ENCODE measurements at regions not wholly inside any gene's neighbourhood (a gene's known extent, or its start where the extent isn't known, plus 50 kb on each side); places are given as distances from the start of the nearest gene placed in this dataset.

DNA sequence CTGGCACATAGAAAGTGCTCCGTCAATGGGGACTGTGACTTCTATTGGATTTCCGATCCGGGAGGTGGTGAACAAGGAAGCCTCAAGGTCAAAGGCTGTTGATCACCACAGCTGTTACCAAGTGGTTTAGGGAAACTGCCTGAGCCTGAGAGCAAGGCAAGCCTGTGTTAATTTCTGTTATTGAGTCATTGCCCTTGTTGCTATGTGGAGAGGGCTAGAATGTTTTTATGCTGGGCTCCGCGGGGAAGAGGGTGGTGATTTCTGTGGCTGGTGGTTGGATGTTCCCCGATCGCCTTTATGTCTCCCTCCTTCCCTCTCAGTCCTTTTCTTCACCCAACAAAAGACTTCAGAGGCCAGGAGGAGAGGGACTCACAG lies 108.5 kb upstream of the ALX4 start:
- H3K4me3 ChIP-seq = no peak overlapping the region
- no peak for DNase-seq
- intact Hi-C loops (cut with micrococcal nuclease) = no loop called here
- H3K36me3 ChIP-seq = no peaks in the 10 kb centered on the region
- H3K9me3 ChIP-seq (replicated peaks) = no peaks in the 10 kb centered on the region
- H3K4me1 ChIP-seq = no peaks in the 10 kb centered on the region
- peaks cover 5% of the 10 kb centered on the region for H3K27me3 ChIP-seq (ENCODE audit: low read depth)
- TF ChIP-seq, protein P1, sequence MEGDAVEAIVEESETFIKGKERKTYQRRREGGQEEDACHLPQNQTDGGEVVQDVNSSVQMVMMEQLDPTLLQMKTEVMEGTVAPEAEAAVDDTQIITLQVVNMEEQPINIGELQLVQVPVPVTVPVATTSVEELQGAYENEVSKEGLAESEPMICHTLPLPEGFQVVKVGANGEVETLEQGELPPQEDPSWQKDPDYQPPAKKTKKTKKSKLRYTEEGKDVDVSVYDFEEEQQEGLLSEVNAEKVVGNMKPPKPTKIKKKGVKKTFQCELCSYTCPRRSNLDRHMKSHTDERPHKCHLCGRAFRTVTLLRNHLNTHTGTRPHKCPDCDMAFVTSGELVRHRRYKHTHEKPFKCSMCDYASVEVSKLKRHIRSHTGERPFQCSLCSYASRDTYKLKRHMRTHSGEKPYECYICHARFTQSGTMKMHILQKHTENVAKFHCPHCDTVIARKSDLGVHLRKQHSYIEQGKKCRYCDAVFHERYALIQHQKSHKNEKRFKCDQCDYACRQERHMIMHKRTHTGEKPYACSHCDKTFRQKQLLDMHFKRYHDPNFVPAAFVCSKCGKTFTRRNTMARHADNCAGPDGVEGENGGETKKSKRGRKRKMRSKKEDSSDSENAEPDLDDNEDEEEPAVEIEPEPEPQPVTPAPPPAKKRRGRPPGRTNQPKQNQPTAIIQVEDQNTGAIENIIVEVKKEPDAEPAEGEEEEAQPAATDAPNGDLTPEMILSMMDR (IDR thresholded peaks at IDR 0.05; ENCODE audit: borderline replicate concordance) = no peak
- no peak overlapping the region for H3K27ac ChIP-seq (replicated peaks)

DNA sequence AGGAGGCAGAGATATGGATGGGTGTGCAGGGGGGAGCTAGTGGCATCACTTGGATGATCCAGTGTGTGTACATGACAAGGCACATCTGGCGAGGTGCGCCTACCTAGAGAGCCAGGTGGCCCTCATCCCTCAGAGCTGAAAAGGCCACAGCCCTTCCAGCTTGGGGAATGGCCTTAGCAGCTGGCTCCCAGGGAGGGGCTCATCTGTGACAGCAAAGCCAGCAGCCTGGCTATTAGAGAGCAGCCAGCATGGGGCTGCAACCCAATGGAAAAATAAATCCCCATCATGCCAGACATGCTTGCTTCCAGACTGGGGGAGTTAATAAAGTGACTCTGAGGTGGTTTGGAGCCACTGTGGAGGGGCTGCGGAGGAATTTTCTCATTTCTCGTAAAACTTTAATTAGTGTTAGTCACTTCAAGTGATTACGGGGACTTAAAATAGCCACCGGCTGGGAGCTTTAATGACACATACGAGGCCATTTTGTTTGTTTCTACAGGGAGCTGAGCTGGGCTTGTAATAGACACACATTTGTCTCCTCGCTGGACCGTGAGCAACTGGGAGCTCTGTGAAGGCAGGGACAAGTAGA lies 111.2 kb upstream of the ALX4 start:
- Histone ChIP-seq H3K27me3 (ENCODE audit: low read depth) (peaks cover 15% of the 10 kb centered on the region), H3K9me3 (replicated peaks) (no peaks in the 10 kb centered on the region), H3K4me1 (no peaks in the 10 kb centered on the region), H3K4me3 (no peak overlapping the region), H3K27ac (replicated peaks) (no peak overlapping the region), H3K36me3 (no peaks in the 10 kb centered on the region)
- DNase-seq = no peak
- TF ChIP-seq, protein P1 (IDR thresholded peaks at IDR 0.05; ENCODE audit: borderline replicate concordance) = no peak
- intact Hi-C loops (cut with micrococcal nuclease) = no loop called here

DNA sequence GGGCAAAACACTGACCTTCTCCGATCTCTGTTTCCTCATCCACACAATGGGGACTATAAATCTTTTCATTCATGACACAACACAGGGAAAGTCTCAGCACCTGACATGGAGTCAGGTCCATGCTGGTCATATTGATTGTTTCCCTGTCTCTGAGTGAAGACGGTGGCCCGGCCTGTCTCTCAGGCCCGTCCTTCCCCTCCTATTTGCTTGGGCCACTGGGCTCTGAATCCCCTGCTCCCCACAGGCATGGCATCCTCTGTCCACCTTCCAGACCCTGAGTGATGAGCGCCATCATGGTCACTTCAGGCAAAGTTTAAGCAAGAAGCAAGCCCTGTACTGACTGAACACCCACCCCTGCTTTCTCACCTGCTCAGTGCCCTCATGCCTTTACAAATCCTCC lies 113.3 kb upstream of the ALX4 start:
- DNase-seq = no peak
- intact Hi-C loops (cut with micrococcal nuclease) = no loop called here
- Histone ChIP-seq H3K27ac (replicated peaks) (no peak overlapping the region), H3K27me3 (ENCODE audit: low read depth) (peaks cover 25% of the 10 kb centered on the region), H3K4me1 (no peaks in the 10 kb centered on the region), H3K9me3 (replicated peaks) (no peaks in the 10 kb centered on the region), H3K4me3 (no peak overlapping the region), H3K36me3 (no peaks in the 10 kb centered on the region)
- TF ChIP-seq, protein P1 (IDR thresholded peaks at IDR 0.05; ENCODE audit: borderline replicate concordance) = no peak

DNA sequence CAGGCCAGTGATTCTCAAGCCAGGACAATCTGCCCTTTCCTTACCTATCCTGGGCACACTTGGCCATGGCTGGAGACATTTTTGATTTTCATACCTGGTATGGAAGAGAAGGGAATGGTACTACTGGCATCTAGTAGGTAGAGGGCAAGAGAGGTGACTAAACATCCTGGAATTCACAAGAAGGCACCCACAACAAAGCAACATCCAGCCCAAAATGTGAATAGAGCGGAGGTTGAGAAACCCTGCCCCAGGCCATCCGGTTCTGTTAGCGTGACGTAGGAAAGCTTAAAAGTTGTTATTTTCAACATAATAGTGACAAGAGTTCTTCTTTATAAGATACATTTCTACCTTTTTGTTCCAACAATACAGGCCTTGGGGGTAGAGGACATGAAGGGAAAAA lies 114.9 kb upstream of the ALX4 start:
- intact Hi-C loops (cut with micrococcal nuclease) = no loop called here
- TF ChIP-seq, protein P1 (IDR thresholded peaks at IDR 0.05; ENCODE audit: borderline replicate concordance) = no peak
- no peak overlapping the region for H3K4me3 ChIP-seq
- DNase-seq = no peak
- peaks cover 25% of the 10 kb centered on the region for H3K27me3 ChIP-seq (ENCODE audit: low read depth)
- no peaks in the 10 kb centered on the region for H3K36me3 ChIP-seq
- H3K9me3 ChIP-seq (replicated peaks) = no peaks in the 10 kb centered on the region
- H3K27ac ChIP-seq (replicated peaks) = no peak overlapping the region
- no peaks in the 10 kb centered on the region for H3K4me1 ChIP-seq

DNA sequence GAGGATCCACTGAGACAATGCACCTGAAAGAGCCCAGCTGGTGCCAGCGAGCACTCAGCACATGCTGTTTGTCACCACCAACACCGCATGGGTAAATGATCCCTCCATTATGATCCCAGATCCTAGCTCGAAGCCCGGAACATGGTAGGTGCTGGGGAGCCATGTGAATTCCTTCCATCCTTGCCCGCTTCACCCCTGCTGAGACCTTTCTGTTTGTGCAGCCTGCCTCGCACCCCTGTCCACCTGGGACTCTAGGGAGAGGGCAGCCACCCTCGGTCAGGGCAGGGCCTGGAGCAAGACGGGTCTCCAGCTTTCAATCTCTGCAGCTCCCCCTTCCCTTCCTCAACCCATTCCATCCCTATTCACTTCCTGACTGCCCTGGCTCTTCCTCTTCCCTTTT lies 116.2 kb upstream of the ALX4 start:
- Histone ChIP-seq H3K27ac (replicated peaks) (no peak overlapping the region), H3K4me3 (no peak overlapping the region), H3K9me3 (replicated peaks) (no peaks in the 10 kb centered on the region), H3K36me3 (no peaks in the 10 kb centered on the region), H3K27me3 (ENCODE audit: low read depth) (peaks cover 30% of the 10 kb centered on the region), H3K4me1 (no peaks in the 10 kb centered on the region)
- intact Hi-C loops (cut with micrococcal nuclease) = no loop called here
- no peak for DNase-seq
- TF ChIP-seq, protein P1 (IDR thresholded peaks at IDR 0.05; ENCODE audit: borderline replicate concordance) = no peak

Measured in left ventricle myocardium inferior (tissue), 1 donor.